ENCODE measurements at regions not wholly inside any gene's neighbourhood (a gene's known extent, or its start where the extent isn't known, plus 50 kb on each side); places are given as distances from the start of the nearest gene placed in this dataset.

- Histone ChIP-seq H3K79me2 (replicated peaks; ENCODE audit: insufficient read depth, low read length) (no peaks in the 10 kb centered on the region), H3K36me3 (ENCODE audit: insufficient read depth, low read length) (no peaks in the 10 kb centered on the region), H4K20me1 (ENCODE audit: insufficient read depth) (no peaks in the 10 kb centered on the region), H3K27me3 (ENCODE audit: insufficient read depth, low read depth, low read length) (no peaks in the 10 kb centered on the region), H2AFZ (ENCODE audit: low read depth, low read length) (no peak overlapping the region), H3K27ac (ENCODE audit: low read length) (no peak overlapping the region), H3F3A (ENCODE audit: insufficient read depth, low read length, poor library complexity, severe bottlenecking) (no peaks in the 10 kb centered on the region), H3K4me2 (ENCODE audit: low read length) (no peak overlapping the region), H3K4me3 (ENCODE audit: low read length) (no peak overlapping the region), H3K9me3 (ENCODE audit: low read length) (no peaks in the 10 kb centered on the region), H3K9ac (ENCODE audit: low read length) (no peak overlapping the region), H3K9me2 (ENCODE audit: insufficient read depth, low read length) (no peaks in the 10 kb centered on the region)
- TF ChIP-seq POLR2AphosphoS5 (IDR thresholded peaks at IDR 0.05) (no peak), CTCF (IDR thresholded peaks at IDR 0.05; ENCODE audit: poor library complexity, severe bottlenecking) (no peak), REST (IDR thresholded peaks at IDR 0.05; ENCODE audit: borderline replicate concordance) (no peak), TAF1 (IDR thresholded peaks at IDR 0.05; ENCODE audit: low read depth) (no peak), SMC3 (conservative IDR thresholded peaks at IDR 0.05; ENCODE audit: poor library complexity) (no peak), RAD21 (conservative IDR thresholded peaks at IDR 0.05) (no peak), MXI1 (conservative IDR thresholded peaks at IDR 0.05; ENCODE audit: poor library complexity, severe bottlenecking) (no peak), EP300 (conservative IDR thresholded peaks at IDR 0.05; ENCODE audit: poor library complexity, severe bottlenecking) (no peak), EZH2 (IDR thresholded peaks at IDR 0.05; ENCODE audit: borderline replicate concordance, insufficient read depth, low read length, poor library complexity, severe bottlenecking) (no peak)
These were observed 52.0 kb upstream of the RAP2B start for GRCh38 chr3:153110041-153110440.

- no peaks in the 10 kb centered on the region for H4K20me1 ChIP-seq (ENCODE audit: insufficient read depth)
- H3K27ac ChIP-seq (ENCODE audit: low read length), result no peak overlapping the region
- no peak for TF ChIP-seq EP300 (conservative IDR thresholded peaks at IDR 0.05; ENCODE audit: poor library complexity, severe bottlenecking)
- TF ChIP-seq TAF1 (IDR thresholded peaks at IDR 0.05; ENCODE audit: low read depth), result no peak
- no peak for TF ChIP-seq POLR2AphosphoS5 (IDR thresholded peaks at IDR 0.05)
- no peak for TF ChIP-seq SMC3 (conservative IDR thresholded peaks at IDR 0.05; ENCODE audit: poor library complexity)
- no peak for TF ChIP-seq MXI1 (conservative IDR thresholded peaks at IDR 0.05; ENCODE audit: poor library complexity, severe bottlenecking)
- no peak for TF ChIP-seq REST (IDR thresholded peaks at IDR 0.05; ENCODE audit: borderline replicate concordance)
- TF ChIP-seq EZH2 (IDR thresholded peaks at IDR 0.05; ENCODE audit: borderline replicate concordance, insufficient read depth, low read length, poor library complexity, severe bottlenecking), result no peak
- TF ChIP-seq CTCF (IDR thresholded peaks at IDR 0.05; ENCODE audit: poor library complexity, severe bottlenecking), result no peak
- no peak for TF ChIP-seq RAD21 (conservative IDR thresholded peaks at IDR 0.05)
- no peaks in the 10 kb centered on the region for H3K9me2 ChIP-seq (ENCODE audit: insufficient read depth, low read length)
- H3K4me3 ChIP-seq (ENCODE audit: low read length), result no peak overlapping the region
- no peaks in the 10 kb centered on the region for H3F3A ChIP-seq (ENCODE audit: insufficient read depth, low read length, poor library complexity, severe bottlenecking)
- H3K79me2 ChIP-seq (replicated peaks; ENCODE audit: insufficient read depth, low read length), result no peaks in the 10 kb centered on the region
- no peak overlapping the region for H3K9ac ChIP-seq (ENCODE audit: low read length)
- no peaks in the 10 kb centered on the region for H3K36me3 ChIP-seq (ENCODE audit: insufficient read depth, low read length)
- H3K27me3 ChIP-seq (ENCODE audit: insufficient read depth, low read depth, low read length), result no peaks in the 10 kb centered on the region
- no peak overlapping the region for H3K4me2 ChIP-seq (ENCODE audit: low read length)
- no peaks in the 10 kb centered on the region for H3K9me3 ChIP-seq (ENCODE audit: low read length)
- H2AFZ ChIP-seq (ENCODE audit: low read depth, low read length), result no peak overlapping the region
These were observed 51.0 kb upstream of the RAP2B start for GRCh38 chr3:153111016-153111415.
